Gastrocnemius medialis (tissue), 4 donors: ENCODE measurements at regions not wholly inside any gene's neighbourhood (a gene's known extent, or its start where the extent isn't known, plus 50 kb on each side); places are given as distances from the start of the nearest gene placed in this dataset.

Source experiments
- CTCF ChIP-seq, 5 experiments: fragments of 450-650 bp in 3 of 5; fragments of 200-600 bp in 2 of 5; sonication (generic) in 2 of 5; IDR thresholded peaks in 4 of 5; conservative IDR thresholded peaks in 1 of 5; 1 replicate in 4 of 5; 2 replicates in 1 of 5; pipeline ENCODE4 v1.5.1; 2016 to 2019; ENCODE audit warnings: antibody characterized with exemption in 5 of 5, mild to moderate bottlenecking in 3 of 5, moderate library complexity in 3 of 5
- POLR2A ChIP-seq, 2 donors: fragments of 450-650 bp; IDR thresholded peaks; one replicate each; pipeline ENCODE4 v1.6.1; 2017; ENCODE audit warnings: antibody characterized with exemption in 2 of 2, mild to moderate bottlenecking in 2 of 2, moderate library complexity in 2 of 2

GRCh38 chr4:54367059-54367458, 138.0 kb downstream of the PDGFRA start:
- no peak for TF ChIP-seq CTCF (IDR thresholded peaks at IDR 0.05 in 4 of 5, conservative IDR thresholded peaks at IDR 0.05 in 1 of 5)
- no peak for TF ChIP-seq POLR2A (IDR thresholded peaks at IDR 0.05)
